ENCODE measurements at regions not wholly inside any gene's neighbourhood (a gene's known extent, or its start where the extent isn't known, plus 50 kb on each side); places are given as distances from the start of the nearest gene placed in this dataset.

DNA sequence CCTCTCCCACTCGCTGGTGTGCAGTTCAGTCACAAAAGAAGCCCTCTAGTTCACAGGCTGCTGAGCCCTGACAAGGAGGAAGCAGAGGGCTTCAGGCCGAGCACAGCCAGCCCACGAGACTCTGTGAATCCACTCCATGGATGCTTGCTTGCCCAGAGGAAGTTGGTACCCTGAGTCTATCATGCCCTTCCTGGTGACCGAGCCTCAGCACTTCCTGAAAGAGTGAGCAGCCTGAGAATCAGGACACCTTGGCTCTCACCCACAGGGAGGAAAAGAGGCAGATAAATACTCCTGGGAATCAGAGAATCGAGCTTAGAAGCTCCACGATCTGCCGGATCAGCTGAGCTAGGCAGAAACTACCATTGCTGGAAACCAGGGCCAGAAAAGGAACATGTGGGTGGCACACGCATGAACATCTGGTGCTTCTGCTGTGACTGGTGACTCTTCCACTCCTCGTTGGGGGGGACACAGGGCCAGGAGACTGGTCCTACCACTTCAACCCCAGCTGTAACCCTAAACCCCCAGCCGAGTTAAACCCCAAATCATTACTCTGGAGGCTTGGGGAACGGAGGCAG lies 376.3 kb upstream of the CAMK1G start:
- Mint-ChIP-seq H3K4me3 (ENCODE audit: unreplicated experiment) (peak overlapping the region; percentile 69), H3K9me3 (ENCODE audit: low read depth) (no peaks in the 10 kb centered on the region), H3K27ac (ENCODE audit: unreplicated experiment) (no peak overlapping the region), H3K4me1 (ENCODE audit: low read depth) (peaks cover 8% of the 10 kb centered on the region), H3K36me3 (ENCODE audit: low read depth) (no peaks in the 10 kb centered on the region), H3K27me3 (ENCODE audit: low read depth) (peaks cover 61% of the 10 kb centered on the region)
- TF ChIP-seq CTCF (IDR thresholded peaks at IDR 0.05) = no peak
- DNase-seq (ENCODE audit: low spot score) = no peak

GRCh38 chr1:209207701-209208286 lies 375.7 kb upstream of the CAMK1G start:
- Mint-ChIP-seq H3K36me3 (ENCODE audit: low read depth) (no peaks in the 10 kb centered on the region), H3K27me3 (ENCODE audit: low read depth) (peaks cover 67% of the 10 kb centered on the region), H3K27ac (ENCODE audit: unreplicated experiment) (no peak overlapping the region), H3K4me3 (ENCODE audit: unreplicated experiment) (peak overlapping the region; percentile 69), H3K4me1 (ENCODE audit: low read depth) (peaks cover 8% of the 10 kb centered on the region), H3K9me3 (ENCODE audit: low read depth) (no peaks in the 10 kb centered on the region)
- TF ChIP-seq CTCF (IDR thresholded peaks at IDR 0.05) = peak; percentile 88
- DNase-seq (ENCODE audit: low spot score) = no peak

GRCh38 chr1:209208648-209209047 lies 374.9 kb upstream of the CAMK1G start:
- no peak for DNase-seq (ENCODE audit: low spot score)
- Mint-ChIP-seq H3K4me1 (ENCODE audit: low read depth) (peaks cover 8% of the 10 kb centered on the region), H3K4me3 (ENCODE audit: unreplicated experiment) (no peak overlapping the region), H3K9me3 (ENCODE audit: low read depth) (no peaks in the 10 kb centered on the region), H3K27me3 (ENCODE audit: low read depth) (peaks cover 71% of the 10 kb centered on the region), H3K36me3 (ENCODE audit: low read depth) (no peaks in the 10 kb centered on the region), H3K27ac (ENCODE audit: unreplicated experiment) (no peak overlapping the region)
- no peak for TF ChIP-seq CTCF (IDR thresholded peaks at IDR 0.05)

GRCh38 chr1:209213989-209214388 lies 369.5 kb upstream of the CAMK1G start:
- no peaks in the 10 kb centered on the region for H3K4me1 Mint-ChIP-seq (ENCODE audit: low read depth)
- H3K27me3 Mint-ChIP-seq (ENCODE audit: low read depth) = peaks cover 57% of the 10 kb centered on the region
- H3K9me3 Mint-ChIP-seq (ENCODE audit: low read depth) = peaks cover 3% of the 10 kb centered on the region
- H3K27ac Mint-ChIP-seq (ENCODE audit: unreplicated experiment) = no peak overlapping the region
- DNase-seq (ENCODE audit: low spot score) = no peak
- H3K36me3 Mint-ChIP-seq (ENCODE audit: low read depth) = no peaks in the 10 kb centered on the region
- TF ChIP-seq CTCF (IDR thresholded peaks at IDR 0.05) = no peak
- no peak overlapping the region for H3K4me3 Mint-ChIP-seq (ENCODE audit: unreplicated experiment)

DNA sequence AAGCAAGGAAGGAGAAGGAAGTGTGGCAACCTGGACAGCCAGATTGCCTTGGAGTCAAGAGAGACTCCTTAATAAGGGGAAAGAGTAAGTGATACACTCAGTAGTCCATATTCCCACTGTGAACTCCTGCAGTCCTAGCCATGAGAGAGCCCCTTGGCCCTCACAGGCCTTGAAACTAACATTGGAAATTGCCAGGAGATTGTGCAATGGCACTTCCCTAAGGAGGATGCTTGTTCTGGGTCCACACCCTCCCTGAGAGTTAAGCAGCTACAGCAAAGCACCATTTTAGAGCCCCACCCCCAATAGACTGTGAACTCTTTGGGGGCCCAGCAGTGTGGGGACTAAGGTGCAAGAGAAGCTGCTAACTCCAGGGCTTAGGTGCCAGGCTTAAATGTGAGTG lies 367.7 kb upstream of the CAMK1G start:
- TF ChIP-seq CTCF (IDR thresholded peaks at IDR 0.05) = no peak
- peaks cover 7% of the 10 kb centered on the region for H3K4me1 Mint-ChIP-seq (ENCODE audit: low read depth)
- peaks cover 3% of the 10 kb centered on the region for H3K9me3 Mint-ChIP-seq (ENCODE audit: low read depth)
- H3K36me3 Mint-ChIP-seq (ENCODE audit: low read depth) = no peaks in the 10 kb centered on the region
- no peak for DNase-seq (ENCODE audit: low spot score)
- H3K27ac Mint-ChIP-seq (ENCODE audit: unreplicated experiment) = no peak overlapping the region
- peaks cover 45% of the 10 kb centered on the region for H3K27me3 Mint-ChIP-seq (ENCODE audit: low read depth)
- no peak overlapping the region for H3K4me3 Mint-ChIP-seq (ENCODE audit: unreplicated experiment)
